GM19455 (cell line): ENCODE measurements at regions not wholly inside any gene's neighbourhood (a gene's known extent, or its start where the extent isn't known, plus 50 kb on each side); places are given as distances from the start of the nearest gene placed in this dataset.

Experiments
- ATAC-seq: cut with Tn5 transposase; IDR thresholded peaks from one replicate; pipeline ENCODE4 v1.9.1; 2021; ENCODE audit not compliant: unreplicated experiment

GRCh38 chr7:33845991-33846509 lies 59.3 kb upstream of the BMPER start:
- ATAC-seq: no peak

- ATAC-seq: no peak
Measured at GRCh38 chr7:33849004-33849403, 56.3 kb upstream of the BMPER start.

GRCh38 chr7:33849971-33850559 lies 55.3 kb upstream of the BMPER start:
- ATAC-seq: no peak

GRCh38 chr7:33850768-33851167 lies 54.6 kb upstream of the BMPER start:
- no peak for ATAC-seq

- ATAC-seq: no peak
Measured at GRCh38 chr7:33852838-33853237, 52.5 kb upstream of the BMPER start.

GRCh38 chr7:33853361-33854062 lies 51.8 kb upstream of the BMPER start:
- no peak for ATAC-seq

GRCh38 chr7:33854178-33854577 lies 51.2 kb upstream of the BMPER start:
- ATAC-seq: no peak

GRCh38 chr7:33854801-33855350 lies 50.5 kb upstream of the BMPER start:
- ATAC-seq: no peak
